ENCODE measurements at regions not wholly inside any gene's neighbourhood (a gene's known extent, or its start where the extent isn't known, plus 50 kb on each side); places are given as distances from the start of the nearest gene placed in this dataset.

GRCh38 chr9:29844251-29844650 lies 2271.0 kb upstream of the C9orf72 start:
- TF ChIP-seq ZNF274 (IDR thresholded peaks at IDR 0.05; ENCODE audit: low read depth, low read length) = no peak
- TF ChIP-seq SUZ12 (IDR thresholded peaks at IDR 0.05; ENCODE audit: extremely low read depth, insufficient read depth, insufficient read length) = no peak
- TF ChIP-seq YY1 (IDR thresholded peaks at IDR 0.05; ENCODE audit: insufficient read depth, insufficient read length) = no peak

All from NT2/D1 (cell line).